HepG2 (cell line): ENCODE measurements at regions not wholly inside any gene's neighbourhood (a gene's known extent, or its start where the extent isn't known, plus 50 kb on each side); places are given as distances from the start of the nearest gene placed in this dataset.

ENCODE experiments used
- ATAC-seq: fragments of 200-7000 bp; cut with Tn5 transposase; 3 replicates; pipeline ENCODE4 v1.9.1; 2020; ENCODE audit warnings: mild to moderate bottlenecking, moderate library complexity
- BruUV-seq: library from RNA; stranded (reverse); fragments of 400-500 nt; replicated peaks from 2 replicates; lab custom pipeline; 2021; lab: Mats Ljungman, UMichigan
- CTCF ChIA-PET: fragments of 300-600 bp; formaldehyde crosslinking; extraction: SDS; loops from one replicate; lab custom pipeline; 2021; ENCODE audit warnings: low total read pairs, inconsistent platforms, low intra/inter-chr PET ratio; lab: Yijun Ruan, JAX
- POLR2A ChIA-PET: fragments of 350-600 bp; sonication (Branson Sonifier 250); formaldehyde crosslinking; loops from one replicate; lab custom pipeline; 2020; ENCODE audit warnings: antibody characterized with exemption, inconsistent platforms; lab: Yijun Ruan, JAX
- DNase-seq: peaks from one replicate; pipeline ENCODE4 v3.0.0-alpha.2; 2015; ENCODE audit warnings: low spot score
- FAIRE-seq: peaks from 3 replicates; lab custom pipeline; 2011; peaks lifted over from hg19 to GRCh38; lab: Jason Lieb, UNC
- H2AFZ ChIP-seq: one replicate; pipeline ENCODE4 v1.6.1; 2011; ENCODE audit warnings: low read length, inconsistent platforms
- H3K27ac ChIP-seq: fragments of 300-600 bp; 3 replicates; pipeline ENCODE4 v1.8.0; 2011; ENCODE audit warnings: mixed run types, mild to moderate bottlenecking, mixed read lengths, low read length, inconsistent platforms; ENCODE audit not compliant: insufficient read depth; ENCODE audit errors: extremely low read length
- H3K27me3 ChIP-seq, 2 experiments: fragments of 200-600 bp in 1 of 2; 2 replicates in 1 of 2; 3 replicates in 1 of 2; pipeline versions ENCODE4 v1.6.0 to v1.8.0; 2011; ENCODE audit warnings: low read length in 2 of 2, mild to moderate bottlenecking in 2 of 2, moderate library complexity in 2 of 2, inconsistent platforms in 1 of 2; ENCODE audit not compliant: insufficient read depth in 2 of 2, control insufficient read depth in 1 of 2
- H3K36me3 ChIP-seq, 2 experiments: fragments of 200-600 bp in 1 of 2; replicated peaks in 1 of 2; 2 replicates in 1 of 2; 3 replicates in 1 of 2; pipeline versions ENCODE4 v1.5.1 to v1.8.0; 2011; ENCODE audit warnings: low read length in 2 of 2, inconsistent platforms in 1 of 2; ENCODE audit not compliant: insufficient read depth in 2 of 2, control insufficient read depth in 1 of 2
- H3K4me1 ChIP-seq: 2 replicates; pipeline ENCODE4 v1.5.1; 2012; ENCODE audit warnings: low read length, inconsistent platforms; ENCODE audit not compliant: insufficient read depth
- H3K4me2 ChIP-seq: 2 replicates; pipeline ENCODE4 v1.6.0; 2011; ENCODE audit warnings: low read depth, low read length, inconsistent platforms
- H3K4me3 ChIP-seq, 3 experiments: fragments of 200-600 bp in 1 of 3; sonication (generic), shearing (Covaris generic) in 1 of 3; replicated peaks in 1 of 3; 2 replicates each; pipeline ENCODE4 v1.5.1; 2011 to 2016; ENCODE audit warnings: low read length in 3 of 3, inconsistent platforms in 2 of 3, low read depth in 2 of 3, mild to moderate bottlenecking in 2 of 3, control low read depth in 1 of 3, mixed read lengths in 1 of 3; ENCODE audit not compliant: insufficient read depth in 1 of 3
- H3K79me2 ChIP-seq: one replicate; pipeline ENCODE4 v1.6.1; 2011; ENCODE audit warnings: low read length, inconsistent platforms; ENCODE audit not compliant: insufficient read depth
- H3K9ac ChIP-seq: 2 replicates; pipeline ENCODE4 v1.6.0; 2011; ENCODE audit warnings: mild to moderate bottlenecking, low read depth, low read length, inconsistent platforms; ENCODE audit not compliant: insufficient read depth
- H3K9me3 ChIP-seq: 2 replicates; pipeline ENCODE4 v1.5.1; 2012; ENCODE audit warnings: mild to moderate bottlenecking, low read length
- H4K20me1 ChIP-seq: 2 replicates; pipeline ENCODE4 v1.6.0; 2011; ENCODE audit warnings: inconsistent platforms, mild to moderate bottlenecking, low read length, moderate library complexity; ENCODE audit not compliant: insufficient read depth
- ARNT ChIP-seq: fragments of 450-650 bp; IDR thresholded peaks from 2 replicates; pipeline ENCODE4 v1.6.1; 2017
- CREB3 ChIP-seq: sonication (generic); formaldehyde crosslinking; IDR thresholded peaks from 2 replicates; pipeline ENCODE4 v1.5.0; 2020; ENCODE audit warnings: missing genetic modification reagents
- E2F1 ChIP-seq: sonication (generic); formaldehyde crosslinking; IDR thresholded peaks from 2 replicates; pipeline ENCODE4 v1.5.0; 2020; ENCODE audit warnings: missing genetic modification reagents
- ETV6 ChIP-seq: sonication (generic); formaldehyde crosslinking; conservative IDR thresholded peaks from 2 replicates; pipeline ENCODE4 v1.4.0; 2020; ENCODE audit warnings: missing genetic modification reagents
- HIVEP1 ChIP-seq: sonication (generic); formaldehyde crosslinking; IDR thresholded peaks from 2 replicates; pipeline ENCODE4 v1.4.0; 2020; ENCODE audit warnings: mild to moderate bottlenecking, missing genetic modification reagents
- SMAD3 ChIP-seq: sonication (generic); formaldehyde crosslinking; IDR thresholded peaks from 2 replicates; pipeline ENCODE4 v1.4.0; 2020; ENCODE audit warnings: missing genetic modification reagents
- SMYD3 ChIP-seq: sonication (generic); formaldehyde crosslinking; IDR thresholded peaks from 2 replicates; pipeline ENCODE4 v1.8.1; 2023; ENCODE audit warnings: mild to moderate bottlenecking, missing genetic modification reagents
- ZNF160 ChIP-seq: sonication (generic); formaldehyde crosslinking; IDR thresholded peaks from 2 replicates; pipeline ENCODE4 v1.8.0; 2022; ENCODE audit warnings: mild to moderate bottlenecking, inconsistent platforms, missing genetic modification reagents
- ZNF280D ChIP-seq: sonication (generic); formaldehyde crosslinking; IDR thresholded peaks from 2 replicates; pipeline ENCODE4 v1.5.1; 2020; ENCODE audit warnings: mild to moderate bottlenecking, missing genetic modification reagents
- ZNF790 ChIP-seq: sonication (generic); formaldehyde crosslinking; IDR thresholded peaks from 2 replicates; pipeline ENCODE4 v1.8.0; 2022; ENCODE audit warnings: missing genetic modification reagents, mild to moderate bottlenecking, borderline replicate concordance
- WGBS: methylation state at CpG from one replicate; pipeline ENCODE4 v1.1.6; 2017; ENCODE audit warnings: low lambda C conversion rate; 5-methylcytosine and 5-hydroxymethylcytosine counted together
- in situ Hi-C: cut with HindIII; loops from 2 replicates; pipeline ENCODE4 v1.10.0; 2017; ENCODE audit warnings: low pct_unique_long_range_greater_than_20kb; ENCODE audit not compliant: extremely low pct_ligation_motif_present
- intact Hi-C: fragments of 100-400 bp; cut with micrococcal nuclease; formaldehyde crosslinking; loops from one replicate; pipeline ENCODE4 v1.10.0; 2022; ENCODE audit not compliant: unreplicated experiment

GRCh38 chr10:125489731-125490130 lies 193.2 kb downstream of the TEX36 start:
- in situ Hi-C loops, result no loop called here
- 5% methylated on average over 6 of the region's 6 CpGs for WGBS
- ChIA-PET POLR2A (no interaction called here), CTCF (no interaction called here)
- Histone ChIP-seq H3K4me1 (no peaks in the 10 kb centered on the region), H3K4me2 (no peak overlapping the region), H3K27me3 (peaks cover 1 to 12% of the 10 kb centered on the region in 2 experiments; a peak in 2 of 5 replicates), H3K79me2 (no peaks in the 10 kb centered on the region), H3K9ac (no peak overlapping the region), H4K20me1 (no peaks in the 10 kb centered on the region), H3K36me3 (no peaks in the 10 kb centered on the region), H3K9me3 (no peaks in the 10 kb centered on the region), H3K4me3 (no peak overlapping the region), H3K27ac (no peak overlapping the region), H2AFZ (no peak overlapping the region)
- ATAC-seq (no peak), DNase-seq (no peak), FAIRE-seq (no peak)
- intact Hi-C loops, result no loop called here
- TF ChIP-seq E2F1 (CRISPR knock-in tag) (no peak), HIVEP1 (CRISPR knock-in tag) (no peak), ZNF790 (CRISPR knock-in tag) (no peak), ZNF160 (CRISPR knock-in tag) (no peak), CREB3 (CRISPR knock-in tag) (no peak), SMAD3 (no peak), SMYD3 (CRISPR knock-in tag) (no peak), ETV6 (CRISPR knock-in tag) (no peak), ARNT (no peak), ZNF280D (CRISPR knock-in tag) (no peak)
- no TSS peak for BruUV-seq
